Activated CD8-positive, alpha-beta T cell treated with anti-CD3 and anti-CD28 coated beads for 36 hours (primary cell): ENCODE measurements at regions not wholly inside any gene's neighbourhood (a gene's known extent, or its start where the extent isn't known, plus 50 kb on each side); places are given as distances from the start of the nearest gene placed in this dataset.

Experiments
- ATAC-seq: fragments of 200-7000 bp; cut with Tn5 transposase; one replicate; pipeline ENCODE4 v1.10.0; 2021; ENCODE audit warnings: mild to moderate bottlenecking, moderate library complexity
- CTCF ChIA-PET: fragments of 350-600 bp; sonication (Branson Sonifier 250); formaldehyde crosslinking; loops from one replicate; lab custom pipeline; 2021; ENCODE audit warnings: antibody characterized with exemption; lab: Charles Lee
- POLR2A ChIA-PET: fragments of 350-600 bp; sonication (Branson Sonifier 250); formaldehyde crosslinking; loops from one replicate; lab custom pipeline; 2021; ENCODE audit warnings: antibody characterized with exemption; lab: Charles Lee
- DNase-seq: peaks from one replicate; pipeline ENCODE4 v3.0.0-alpha.2; 2020
- H3K27ac Mint-ChIP-seq: one replicate; pipeline ENCODE4 v1.8.0; 2021; ENCODE audit warnings: mild to moderate bottlenecking, mixed read lengths
- H3K27me3 Mint-ChIP-seq: one replicate; pipeline ENCODE4 v1.8.0; 2021; ENCODE audit warnings: mixed read lengths
- H3K36me3 Mint-ChIP-seq: one replicate; pipeline ENCODE4 v1.8.0; 2021; ENCODE audit warnings: low read depth, mixed read lengths
- H3K4me1 Mint-ChIP-seq: one replicate; pipeline ENCODE4 v1.8.0; 2021; ENCODE audit warnings: low read depth, mixed read lengths
- H3K4me3 Mint-ChIP-seq: one replicate; pipeline ENCODE4 v1.8.0; 2021; ENCODE audit warnings: mild to moderate bottlenecking, moderate library complexity, mixed read lengths
- H3K9me3 Mint-ChIP-seq: one replicate; pipeline ENCODE4 v1.8.0; 2021; ENCODE audit warnings: mixed read lengths
- CTCF ChIP-seq: fragments of 200-600 bp; IDR thresholded peaks from one replicate; pipeline ENCODE4 v1.8.0; 2022; ENCODE audit warnings: antibody characterized with exemption, mild to moderate bottlenecking
- intact Hi-C: fragments of 100-400 bp; cut with micrococcal nuclease; formaldehyde crosslinking; loops from one replicate; pipeline ENCODE4 v1.10.0; 2022

- TF ChIP-seq CTCF, result no peak
- ChIA-PET CTCF (no interaction called here), POLR2A (no interaction called here)
- H3K9me3 Mint-ChIP-seq, result no peaks in the 10 kb centered on the region
- ATAC-seq (no peak), DNase-seq (no peak)
- no peaks in the 10 kb centered on the region for H3K36me3 Mint-ChIP-seq
- no peaks in the 10 kb centered on the region for H3K27me3 Mint-ChIP-seq
- intact Hi-C loops, result no loop called here
- H3K4me3 Mint-ChIP-seq, result no peak overlapping the region
- H3K4me1 Mint-ChIP-seq, result no peaks in the 10 kb centered on the region
- H3K27ac Mint-ChIP-seq, result no peak overlapping the region
Measured at GRCh38 chr2:129224486-129224885, 755.0 kb upstream of the RAB6C start.

GRCh38 chr2:129229196-129229595, 750.3 kb upstream of the RAB6C start:
- no peak overlapping the region for H3K27ac Mint-ChIP-seq
- H3K4me3 Mint-ChIP-seq, result no peak overlapping the region
- no peak for ATAC-seq
- no peak for DNase-seq
- H3K9me3 Mint-ChIP-seq, result no peaks in the 10 kb centered on the region
- ChIA-PET CTCF (no interaction called here), POLR2A (no interaction called here)
- no peaks in the 10 kb centered on the region for H3K36me3 Mint-ChIP-seq
- H3K27me3 Mint-ChIP-seq, result no peaks in the 10 kb centered on the region
- H3K4me1 Mint-ChIP-seq, result no peaks in the 10 kb centered on the region
- no peak for TF ChIP-seq CTCF
- intact Hi-C loops, result no loop called here

- intact Hi-C loops, result no loop called here
- no peak for TF ChIP-seq CTCF
- no peak for DNase-seq
- no peak for ATAC-seq
- Mint-ChIP-seq H3K4me1 (no peaks in the 10 kb centered on the region), H3K27me3 (no peaks in the 10 kb centered on the region), H3K27ac (no peak overlapping the region), H3K36me3 (no peaks in the 10 kb centered on the region), H3K4me3 (no peak overlapping the region), H3K9me3 (no peaks in the 10 kb centered on the region)
- ChIA-PET POLR2A (no interaction called here), CTCF (no interaction called here)
Measured at GRCh38 chr2:129229830-129230441, 749.5 kb upstream of the RAB6C start.

- Mint-ChIP-seq H3K9me3 (no peaks in the 10 kb centered on the region), H3K4me1 (no peaks in the 10 kb centered on the region), H3K36me3 (no peaks in the 10 kb centered on the region), H3K4me3 (no peak overlapping the region), H3K27me3 (no peaks in the 10 kb centered on the region), H3K27ac (no peak overlapping the region)
- DNase-seq, result no peak
- no peak for TF ChIP-seq CTCF
- ChIA-PET CTCF (no interaction called here), POLR2A (no interaction called here)
- no peak for ATAC-seq
- intact Hi-C loops, result no loop called here
Measured at GRCh38 chr2:129231924-129232323, 747.5 kb upstream of the RAB6C start.

- DNase-seq, result no peak
- intact Hi-C loops, result no loop called here
- ATAC-seq, result no peak
- no peaks in the 10 kb centered on the region for H3K36me3 Mint-ChIP-seq
- POLR2A ChIA-PET, result no interaction called here
- H3K27ac Mint-ChIP-seq, result no peak overlapping the region
- no peaks in the 10 kb centered on the region for H3K9me3 Mint-ChIP-seq
- TF ChIP-seq CTCF, result no peak
- CTCF ChIA-PET, result no interaction called here
- H3K27me3 Mint-ChIP-seq, result no peaks in the 10 kb centered on the region
- no peaks in the 10 kb centered on the region for H3K4me1 Mint-ChIP-seq
- H3K4me3 Mint-ChIP-seq, result no peak overlapping the region
Measured at GRCh38 chr2:129233166-129233565, 746.3 kb upstream of the RAB6C start.
